Chondrocyte (in vitro differentiated cells): ENCODE measurements at regions not wholly inside any gene's neighbourhood (a gene's known extent, or its start where the extent isn't known, plus 50 kb on each side); places are given as distances from the start of the nearest gene placed in this dataset.
A peak's percentile ranks its signal among the peaks of the same experiment; 100 is the strongest.
"Not testable (repeated sequence)": the region's sequence is repeated elsewhere in the genome, so short reads cannot be mapped to it uniquely, and the experiment has no call there.

Source experiments
- DNase-seq: peaks from one replicate; pipeline ENCODE4 v3.0.0; 2021; ENCODE audit warnings: mixed read lengths, low spot score
- H3K27ac Mint-ChIP-seq: one replicate; pipeline ENCODE4 v1.8.0; 2021; ENCODE audit warnings: mild to moderate bottlenecking, moderate library complexity, mixed read lengths; ENCODE audit not compliant: unreplicated experiment
- H3K27me3 Mint-ChIP-seq: 2 replicates; pipeline ENCODE4 v1.8.0; 2021; ENCODE audit warnings: low read depth, mixed read lengths
- H3K36me3 Mint-ChIP-seq: 2 replicates; pipeline ENCODE4 v1.8.0; 2021; ENCODE audit warnings: low read depth, mixed read lengths
- H3K4me1 Mint-ChIP-seq: 2 replicates; pipeline ENCODE4 v1.8.0; 2021; ENCODE audit warnings: low read depth, mild to moderate bottlenecking, mixed read lengths
- H3K4me3 Mint-ChIP-seq: one replicate; pipeline ENCODE4 v1.8.0; 2021; ENCODE audit warnings: mild to moderate bottlenecking, moderate library complexity, mixed read lengths; ENCODE audit not compliant: unreplicated experiment
- H3K9me3 Mint-ChIP-seq: 2 replicates; pipeline ENCODE4 v1.8.0; 2021; ENCODE audit warnings: low read depth, mixed read lengths
- TF ChIP-seq, protein P1 (sequence below): fragments of 200-600 bp; sonication (generic); IDR thresholded peaks from 2 replicates; pipeline ENCODE4 v1.5.0; 2021; ENCODE audit warnings: antibody characterized with exemption, mild to moderate bottlenecking, moderate library complexity

DNA sequence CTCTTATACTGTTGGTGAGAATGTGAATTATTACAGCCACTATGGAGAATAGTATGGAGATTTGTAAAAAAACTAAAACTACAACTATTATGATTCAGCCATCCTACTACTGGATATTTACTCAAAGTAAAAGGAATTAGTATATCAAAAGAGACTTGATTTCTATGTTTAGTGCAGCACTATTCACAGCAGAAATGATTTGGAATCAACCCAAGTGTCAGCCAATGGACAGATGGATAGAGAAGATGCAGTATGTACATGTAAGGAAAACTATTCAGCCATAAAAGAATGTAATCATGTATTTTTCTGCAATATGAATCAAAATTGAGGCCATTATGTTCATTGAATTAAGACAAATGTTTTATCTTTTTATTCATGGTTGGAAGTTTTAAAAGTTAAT, 1705.5 kb downstream of the SLITRK1 start:
- Mint-ChIP-seq H3K27me3 (no peaks in the 10 kb centered on the region), H3K36me3 (no peaks in the 10 kb centered on the region), H3K27ac (no peak overlapping the region), H3K9me3 (peaks cover 6% of the 10 kb centered on the region), H3K4me1 (no peaks in the 10 kb centered on the region), H3K4me3 (no peak overlapping the region)
- TF ChIP-seq, protein P1, sequence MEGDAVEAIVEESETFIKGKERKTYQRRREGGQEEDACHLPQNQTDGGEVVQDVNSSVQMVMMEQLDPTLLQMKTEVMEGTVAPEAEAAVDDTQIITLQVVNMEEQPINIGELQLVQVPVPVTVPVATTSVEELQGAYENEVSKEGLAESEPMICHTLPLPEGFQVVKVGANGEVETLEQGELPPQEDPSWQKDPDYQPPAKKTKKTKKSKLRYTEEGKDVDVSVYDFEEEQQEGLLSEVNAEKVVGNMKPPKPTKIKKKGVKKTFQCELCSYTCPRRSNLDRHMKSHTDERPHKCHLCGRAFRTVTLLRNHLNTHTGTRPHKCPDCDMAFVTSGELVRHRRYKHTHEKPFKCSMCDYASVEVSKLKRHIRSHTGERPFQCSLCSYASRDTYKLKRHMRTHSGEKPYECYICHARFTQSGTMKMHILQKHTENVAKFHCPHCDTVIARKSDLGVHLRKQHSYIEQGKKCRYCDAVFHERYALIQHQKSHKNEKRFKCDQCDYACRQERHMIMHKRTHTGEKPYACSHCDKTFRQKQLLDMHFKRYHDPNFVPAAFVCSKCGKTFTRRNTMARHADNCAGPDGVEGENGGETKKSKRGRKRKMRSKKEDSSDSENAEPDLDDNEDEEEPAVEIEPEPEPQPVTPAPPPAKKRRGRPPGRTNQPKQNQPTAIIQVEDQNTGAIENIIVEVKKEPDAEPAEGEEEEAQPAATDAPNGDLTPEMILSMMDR = no peak
- DNase-seq = no peak

DNA sequence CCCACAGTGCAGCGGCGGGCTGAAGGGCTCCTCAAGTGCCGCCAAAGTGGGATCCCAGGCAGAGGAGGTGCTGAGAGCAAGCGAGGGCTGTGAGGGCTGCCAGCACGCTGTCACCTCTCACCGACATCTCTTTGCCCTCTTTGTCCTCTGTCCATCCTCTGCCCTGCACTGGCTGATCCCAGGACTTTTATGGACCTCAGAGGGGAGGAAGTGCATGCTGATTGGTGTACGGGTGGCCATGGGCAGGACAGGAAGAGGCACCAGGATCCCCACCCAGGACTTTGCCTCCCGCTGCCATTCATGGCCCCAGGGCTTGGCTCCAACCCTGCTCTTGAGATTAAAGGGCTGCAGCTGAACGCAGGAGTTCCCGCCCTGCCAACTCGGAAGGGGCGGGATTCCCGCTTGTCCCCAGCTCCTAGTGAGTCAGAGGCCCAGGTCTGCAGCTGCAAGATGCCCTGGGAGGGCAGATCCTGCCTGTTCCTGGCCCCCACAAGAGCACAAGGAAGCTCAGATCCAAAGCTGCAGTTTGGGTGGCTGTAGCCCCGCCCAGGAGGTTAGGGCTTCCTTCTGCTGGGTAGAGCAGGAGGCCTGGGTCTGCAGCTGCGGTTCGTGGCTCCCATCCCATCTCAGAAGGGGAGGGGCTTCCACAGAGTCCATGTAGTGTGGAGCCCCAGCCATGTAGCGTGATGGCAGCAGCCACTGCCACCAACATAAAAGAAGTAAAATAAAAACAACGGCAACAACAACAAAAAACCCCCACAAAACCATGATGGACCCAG, 1716.7 kb downstream of the SLITRK1 start:
- Mint-ChIP-seq H3K4me1 (no peaks in the 10 kb centered on the region), H3K4me3 (no peak overlapping the region), H3K27ac (no peak overlapping the region), H3K27me3 (peaks cover under 1% of the 10 kb centered on the region), H3K36me3 (no peaks in the 10 kb centered on the region), H3K9me3 (peaks cover 22% of the 10 kb centered on the region)
- TF ChIP-seq, protein P1 = no peak
- no peak for DNase-seq

DNA sequence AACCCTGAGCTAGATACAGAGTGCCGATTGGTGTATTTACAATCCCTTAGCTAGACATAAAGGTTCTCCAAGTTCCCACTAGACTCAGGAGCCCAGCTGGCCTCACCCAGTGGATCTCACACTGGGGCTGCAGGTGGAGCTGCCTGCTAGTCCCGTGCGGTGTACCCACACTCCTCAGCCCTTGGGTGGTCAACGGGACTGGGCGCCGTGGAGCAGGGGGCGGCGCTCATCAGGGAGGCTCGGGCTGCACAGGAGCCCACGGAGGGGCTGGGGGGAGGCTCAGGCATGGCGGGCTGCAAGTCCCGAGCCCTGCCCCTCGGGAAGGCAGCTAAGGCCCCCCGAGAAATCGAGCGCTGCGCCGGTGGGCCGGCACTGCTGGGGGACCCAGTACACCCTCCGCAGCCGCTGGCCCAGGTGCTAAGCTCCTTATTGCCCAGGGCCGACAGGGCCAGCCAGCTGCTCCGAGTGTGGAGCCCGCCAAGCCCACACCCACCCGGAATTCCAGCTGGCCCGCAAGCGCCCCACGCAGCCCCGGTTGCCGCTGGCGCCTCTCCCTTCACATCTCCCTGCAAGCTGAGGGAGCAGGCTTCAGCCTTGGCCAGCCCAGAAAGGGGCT, 1717.4 kb downstream of the SLITRK1 start:
- not testable (repeated sequence) for H3K4me3 Mint-ChIP-seq, H3K27me3 Mint-ChIP-seq, H3K4me1 Mint-ChIP-seq, H3K36me3 Mint-ChIP-seq, H3K27ac Mint-ChIP-seq
- peaks cover 21% of the 10 kb centered on the region for H3K9me3 Mint-ChIP-seq
- DNase-seq = peak; percentile 89

DNA sequence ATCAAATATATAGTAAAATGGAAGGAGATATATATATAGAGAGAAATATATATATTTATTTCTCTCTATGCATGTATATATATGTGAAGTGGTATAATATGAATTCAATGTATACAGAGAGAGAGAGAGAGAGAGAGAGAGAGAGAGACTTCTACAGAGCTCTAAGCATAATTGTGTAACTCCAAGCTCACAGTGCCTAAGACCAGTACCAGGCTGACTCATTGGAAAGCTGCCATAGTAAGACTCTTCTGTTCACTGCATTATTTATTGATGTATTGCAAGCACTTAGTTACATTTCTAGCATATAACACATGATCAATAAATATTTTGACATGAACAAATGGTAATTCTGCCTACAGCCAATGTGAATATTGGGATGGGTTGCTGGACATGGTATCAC, 1734.7 kb downstream of the SLITRK1 start:
- Mint-ChIP-seq H3K36me3 (no peaks in the 10 kb centered on the region), H3K27me3 (no peaks in the 10 kb centered on the region), H3K9me3 (no peaks in the 10 kb centered on the region), H3K4me3 (no peak overlapping the region), H3K4me1 (no peaks in the 10 kb centered on the region), H3K27ac (no peak overlapping the region)
- DNase-seq = no peak
- TF ChIP-seq, protein P1 = no peak

DNA sequence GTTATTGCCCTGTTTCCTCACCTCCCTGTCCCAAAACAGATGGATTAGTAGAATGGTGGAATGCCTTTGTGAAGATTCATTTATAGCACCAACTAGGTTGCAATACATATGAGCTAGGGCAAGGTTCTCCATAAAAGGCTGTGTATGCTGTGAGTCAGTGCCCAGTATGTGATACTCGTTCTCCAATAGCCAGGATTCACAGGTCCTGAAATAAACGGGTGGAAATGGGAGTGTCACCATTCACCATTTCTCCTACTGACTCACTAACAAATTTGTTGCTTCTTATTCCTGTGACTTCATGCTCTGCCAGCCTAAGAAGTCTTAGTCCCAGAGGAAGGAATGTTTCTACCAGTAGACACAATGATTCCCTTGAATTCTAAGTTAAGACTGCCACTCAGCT, 1745.4 kb downstream of the SLITRK1 start:
- Mint-ChIP-seq H3K4me1 (no peaks in the 10 kb centered on the region), H3K27me3 (peaks cover 6% of the 10 kb centered on the region)

More for the DNA sequence above, 1745.4 kb downstream of the SLITRK1 start:
- no peak for DNase-seq
- TF ChIP-seq, protein P1 = no peak
- Mint-ChIP-seq H3K9me3 (no peaks in the 10 kb centered on the region), H3K36me3 (no peaks in the 10 kb centered on the region), H3K27ac (no peak overlapping the region), H3K4me3 (no peak overlapping the region)
